ENCODE measurements at regions not wholly inside any gene's neighbourhood (a gene's known extent, or its start where the extent isn't known, plus 50 kb on each side); places are given as distances from the start of the nearest gene placed in this dataset.
"Not testable (repeated sequence)": the region's sequence is repeated elsewhere in the genome, so short reads cannot be mapped to it uniquely, and the experiment has no call there.

- Histone ChIP-seq H3K27ac (ENCODE audit: low read depth) (no peak overlapping the region), H3K9me2 (ENCODE audit: insufficient read depth) (no peaks in the 10 kb centered on the region), H2AFZ (no peak overlapping the region), H3F3A (replicated peaks; ENCODE audit: low read depth) (no peaks in the 10 kb centered on the region), H3K4me2 (no peak overlapping the region), H3K79me2 (replicated peaks; ENCODE audit: insufficient read depth) (no peaks in the 10 kb centered on the region), H3K27me3 (ENCODE audit: insufficient read depth) (no peaks in the 10 kb centered on the region), H3K36me3 (ENCODE audit: insufficient read depth) (no peaks in the 10 kb centered on the region), H3K4me1 (ENCODE audit: insufficient read depth) (no peaks in the 10 kb centered on the region), H3K4me3 (no peak overlapping the region), H4K20me1 (replicated peaks; ENCODE audit: insufficient read depth) (no peaks in the 10 kb centered on the region)
- ATAC-seq (no peak), DNase-seq (ENCODE audit: low spot score) (no peak)
- Mint-ChIP-seq H3K4me1 (peaks cover 7% of the 10 kb centered on the region; the same call in 1 of the 3 replicates), H3K27me3 (ENCODE audit: insufficient read depth, low read depth, poor library complexity) (no peaks in the 10 kb centered on the region), H3K4me3 (no peak overlapping the region), H3K36me3 (ENCODE audit: low read depth) (peaks cover 9% of the 10 kb centered on the region; the same call in 2 of the 3 replicates), H3K9me3 (peaks cover 21% of the 10 kb centered on the region), H3K27ac (no peak overlapping the region)
- TF ChIP-seq NANOG (IDR thresholded peaks at IDR 0.05; ENCODE audit: borderline replicate concordance) (no peak), ZNF331 (CRISPR knock-in tag; IDR thresholded peaks at IDR 0.05; ENCODE audit: low read depth) (no peak), STAT1 (IDR thresholded peaks at IDR 0.05; ENCODE audit: unreplicated experiment) (no peak), JUNB (IDR thresholded peaks at IDR 0.05; ENCODE audit: unreplicated experiment) (no peak), CREB1 (CRISPR knock-in tag; IDR thresholded peaks at IDR 0.05; ENCODE audit: low read depth) (no peak), POLR2AphosphoS5 (IDR thresholded peaks at IDR 0.05; ENCODE audit: low read depth) (no peak), EZH2phosphoT487 (IDR thresholded peaks at IDR 0.05; ENCODE audit: unreplicated experiment) (no peak), EZH2 (IDR thresholded peaks at IDR 0.05; ENCODE audit: low read depth, unreplicated experiment) (no peak), CTCF (conservative IDR thresholded peaks at IDR 0.05; ENCODE audit: low read depth in 2 of 2) (no peak), ZNF114 (CRISPR knock-in tag; IDR thresholded peaks at IDR 0.05) (no peak)
- TF ChIP-seq, protein P1, sequence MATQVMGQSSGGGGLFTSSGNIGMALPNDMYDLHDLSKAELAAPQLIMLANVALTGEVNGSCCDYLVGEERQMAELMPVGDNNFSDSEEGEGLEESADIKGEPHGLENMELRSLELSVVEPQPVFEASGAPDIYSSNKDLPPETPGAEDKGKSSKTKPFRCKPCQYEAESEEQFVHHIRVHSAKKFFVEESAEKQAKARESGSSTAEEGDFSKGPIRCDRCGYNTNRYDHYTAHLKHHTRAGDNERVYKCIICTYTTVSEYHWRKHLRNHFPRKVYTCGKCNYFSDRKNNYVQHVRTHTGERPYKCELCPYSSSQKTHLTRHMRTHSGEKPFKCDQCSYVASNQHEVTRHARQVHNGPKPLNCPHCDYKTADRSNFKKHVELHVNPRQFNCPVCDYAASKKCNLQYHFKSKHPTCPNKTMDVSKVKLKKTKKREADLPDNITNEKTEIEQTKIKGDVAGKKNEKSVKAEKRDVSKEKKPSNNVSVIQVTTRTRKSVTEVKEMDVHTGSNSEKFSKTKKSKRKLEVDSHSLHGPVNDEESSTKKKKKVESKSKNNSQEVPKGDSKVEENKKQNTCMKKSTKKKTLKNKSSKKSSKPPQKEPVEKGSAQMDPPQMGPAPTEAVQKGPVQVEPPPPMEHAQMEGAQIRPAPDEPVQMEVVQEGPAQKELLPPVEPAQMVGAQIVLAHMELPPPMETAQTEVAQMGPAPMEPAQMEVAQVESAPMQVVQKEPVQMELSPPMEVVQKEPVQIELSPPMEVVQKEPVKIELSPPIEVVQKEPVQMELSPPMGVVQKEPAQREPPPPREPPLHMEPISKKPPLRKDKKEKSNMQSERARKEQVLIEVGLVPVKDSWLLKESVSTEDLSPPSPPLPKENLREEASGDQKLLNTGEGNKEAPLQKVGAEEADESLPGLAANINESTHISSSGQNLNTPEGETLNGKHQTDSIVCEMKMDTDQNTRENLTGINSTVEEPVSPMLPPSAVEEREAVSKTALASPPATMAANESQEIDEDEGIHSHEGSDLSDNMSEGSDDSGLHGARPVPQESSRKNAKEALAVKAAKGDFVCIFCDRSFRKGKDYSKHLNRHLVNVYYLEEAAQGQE (IDR thresholded peaks at IDR 0.05; ENCODE audit: unreplicated experiment), result no peak
Observed at GRCh38 chr6:101167638-101168037, 225.9 kb upstream of the GRIK2 start.

GRCh38 chr6:101171049-101171448 lies 222.5 kb upstream of the GRIK2 start:
- not testable (repeated sequence) for H3K9me2 ChIP-seq (ENCODE audit: insufficient read depth); H3K27ac ChIP-seq (ENCODE audit: low read depth); H4K20me1 ChIP-seq (replicated peaks; ENCODE audit: insufficient read depth); H3F3A ChIP-seq (replicated peaks; ENCODE audit: low read depth); H3K36me3 Mint-ChIP-seq (ENCODE audit: low read depth); H3K4me3 ChIP-seq; H3K4me3 Mint-ChIP-seq; H3K79me2 ChIP-seq (replicated peaks; ENCODE audit: insufficient read depth); H3K4me1 Mint-ChIP-seq; H2AFZ ChIP-seq; H3K4me2 ChIP-seq; H3K27me3 ChIP-seq (ENCODE audit: insufficient read depth); H3K27ac Mint-ChIP-seq; H3K36me3 ChIP-seq (ENCODE audit: insufficient read depth); ATAC-seq; DNase-seq (ENCODE audit: low spot score); H3K4me1 ChIP-seq (ENCODE audit: insufficient read depth); H3K27me3 Mint-ChIP-seq (ENCODE audit: insufficient read depth, low read depth, poor library complexity)
- peaks cover 21% of the 10 kb centered on the region for H3K9me3 Mint-ChIP-seq
